HG02973 (cell line): ENCODE measurements at regions not wholly inside any gene's neighbourhood (a gene's known extent, or its start where the extent isn't known, plus 50 kb on each side); places are given as distances from the start of the nearest gene placed in this dataset.

Source experiments
- ATAC-seq: cut with Tn5 transposase; IDR thresholded peaks from one replicate; pipeline ENCODE4 v1.9.1; 2021; ENCODE audit warnings: moderate library complexity; ENCODE audit not compliant: unreplicated experiment

DNA sequence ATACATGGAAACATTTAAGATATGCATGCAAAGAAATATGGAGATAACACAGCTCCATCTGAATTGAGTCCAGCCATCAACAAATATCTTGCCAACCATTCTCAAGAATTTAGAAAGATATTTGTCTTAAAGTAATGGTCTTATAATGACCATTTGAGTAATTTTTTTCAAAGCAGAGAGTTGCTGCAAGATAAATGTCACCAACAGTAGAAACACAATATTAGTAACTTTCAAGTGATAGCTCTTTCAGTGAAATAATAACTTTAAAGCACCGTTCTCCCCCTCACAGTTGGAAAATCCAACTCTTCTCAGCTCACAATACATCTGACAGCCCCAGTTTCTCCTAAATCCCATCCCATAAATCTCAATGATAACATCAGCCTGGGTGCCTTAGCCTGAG is 481.0 kb upstream of the ADAMTS5 start:
- ATAC-seq = no peak

DNA sequence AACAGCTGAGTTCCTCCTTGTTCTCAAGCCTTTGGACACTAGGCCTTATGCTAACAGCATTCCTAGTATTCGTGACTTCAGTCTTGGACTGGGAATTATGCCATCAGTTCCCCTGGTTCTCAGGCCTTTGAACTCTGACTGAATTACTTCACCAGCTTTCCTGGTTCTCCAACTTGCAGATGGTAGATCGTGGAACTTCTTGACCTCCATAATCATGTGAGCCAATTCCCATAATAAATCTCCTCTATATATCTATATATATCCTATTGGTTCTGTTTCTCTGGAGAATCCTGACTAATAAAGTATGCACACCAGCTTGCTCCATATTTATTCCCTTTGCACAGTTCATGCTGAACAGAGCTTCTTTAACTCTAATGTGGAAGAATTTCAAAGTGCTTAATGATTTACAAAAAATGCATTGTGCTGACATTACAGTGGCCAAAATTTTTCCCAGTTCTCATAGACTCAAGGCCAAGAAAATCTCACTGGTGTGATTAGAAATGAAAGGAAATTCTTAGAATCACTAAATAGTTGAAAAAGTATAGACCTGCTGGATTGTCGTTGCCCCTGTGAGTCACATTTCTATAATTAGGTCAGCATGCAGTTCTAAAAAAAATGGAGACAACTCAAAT is 462.9 kb upstream of the ADAMTS5 start:
- no peak for ATAC-seq

DNA sequence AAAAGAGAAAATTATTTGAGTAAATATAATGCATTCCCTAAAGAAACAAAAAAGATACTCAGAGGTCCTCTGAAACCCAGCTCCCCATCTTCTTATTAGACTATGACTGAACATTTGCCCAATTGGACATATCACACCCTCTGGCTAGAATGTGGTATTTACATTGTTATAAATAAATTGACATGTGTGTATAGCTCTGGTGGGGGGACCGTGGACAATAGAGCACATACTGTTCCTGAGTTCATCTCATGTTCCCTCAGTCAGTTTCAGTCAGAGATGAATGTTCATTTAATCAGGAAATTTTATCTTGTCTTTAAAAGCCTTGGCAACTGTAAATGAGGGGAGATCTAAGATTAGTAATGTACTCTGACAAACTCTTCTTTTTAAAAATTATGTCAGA is 459.3 kb upstream of the ADAMTS5 start:
- no peak for ATAC-seq

DNA sequence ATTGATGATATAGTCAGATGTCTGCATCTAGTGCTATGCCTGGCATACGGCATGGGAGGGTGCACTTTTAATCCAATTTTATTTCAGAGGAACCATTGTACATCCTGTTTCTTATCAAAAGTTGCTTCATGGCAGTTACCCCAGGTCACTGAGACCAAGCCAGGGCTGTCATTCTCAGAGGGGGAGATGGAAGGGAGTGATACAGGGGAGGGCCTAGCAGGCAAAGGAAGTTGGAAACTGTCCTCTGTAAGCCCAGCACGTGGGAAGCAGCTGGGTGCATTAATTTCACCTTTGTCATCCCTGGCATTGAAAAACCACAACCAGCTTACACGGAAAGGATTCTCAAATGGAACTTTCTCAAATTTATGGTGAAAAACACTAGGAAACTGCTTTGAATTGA is 458.7 kb upstream of the ADAMTS5 start:
- ATAC-seq = no peak

DNA sequence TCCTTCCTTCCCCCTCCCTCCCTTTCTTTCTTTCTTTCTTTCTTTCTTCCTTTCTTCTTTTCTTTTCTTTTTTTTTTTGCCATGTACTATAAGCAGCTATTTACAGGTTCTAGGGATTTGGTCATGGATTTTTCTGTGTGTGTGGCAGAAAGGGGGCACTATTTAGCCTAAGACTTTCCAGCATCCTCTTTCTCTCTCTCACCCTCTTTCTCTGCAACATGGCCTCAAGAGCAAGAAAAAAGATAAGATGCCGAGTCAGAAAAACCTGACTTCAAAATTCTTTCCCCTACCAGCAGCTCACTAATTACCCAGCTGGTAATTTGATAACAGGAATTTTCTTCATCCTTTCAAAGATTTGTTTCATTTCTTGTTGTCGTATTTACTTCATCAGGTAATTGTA is 458.3 kb upstream of the ADAMTS5 start:
- no peak for ATAC-seq

DNA sequence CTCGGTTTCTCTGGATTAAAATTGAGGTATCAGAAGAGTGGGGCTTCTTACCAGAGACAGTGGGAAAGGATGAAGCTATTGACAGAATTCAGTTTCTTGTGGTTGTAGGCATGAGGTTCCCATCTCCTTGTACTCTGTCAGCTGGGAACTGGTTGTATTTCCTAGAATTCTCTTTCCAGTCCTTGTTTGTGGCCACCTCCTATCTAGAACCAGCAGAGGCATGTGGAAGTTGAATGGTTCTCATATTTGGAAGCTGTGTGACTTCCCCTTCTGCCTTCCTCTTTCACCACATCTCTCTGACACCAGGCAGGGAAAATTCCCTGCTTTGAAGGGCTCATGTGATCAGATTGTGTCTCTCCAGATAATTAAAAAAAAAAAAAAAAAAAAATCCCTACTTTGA is 457.7 kb upstream of the ADAMTS5 start:
- ATAC-seq = no peak

DNA sequence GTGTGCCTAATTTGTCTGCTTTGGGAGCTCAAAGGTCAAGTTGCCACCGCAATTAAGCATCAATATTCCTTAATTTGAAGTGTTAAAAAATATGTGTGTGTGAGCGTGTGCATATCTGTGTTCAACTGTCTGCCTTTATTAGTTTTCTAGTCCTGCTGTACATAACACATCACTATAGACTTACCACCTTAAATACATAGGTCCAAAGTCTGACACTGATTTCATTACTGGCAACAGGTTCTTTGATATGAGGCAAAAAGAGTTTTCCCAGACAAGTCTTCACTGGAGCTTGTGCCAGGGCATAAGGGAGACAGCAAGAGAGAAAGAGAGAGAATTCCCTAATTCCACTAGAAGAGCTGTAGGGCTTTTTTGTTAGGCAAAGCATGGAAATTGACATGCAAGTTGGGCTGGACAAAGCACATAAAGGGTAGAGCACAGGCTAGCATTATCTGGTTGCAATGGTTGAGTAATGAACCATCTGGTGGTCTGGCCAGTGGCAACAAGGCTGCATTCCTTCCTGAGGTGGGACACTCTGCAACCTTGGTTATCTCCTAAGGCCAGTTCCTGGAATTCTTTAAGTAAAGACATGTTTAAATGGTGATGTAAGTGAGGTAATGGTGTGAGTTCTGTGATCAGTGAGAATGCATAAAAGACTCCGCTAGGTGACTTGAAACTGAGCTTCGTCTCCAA is 457.2 kb upstream of the ADAMTS5 start:
- no peak for ATAC-seq

DNA sequence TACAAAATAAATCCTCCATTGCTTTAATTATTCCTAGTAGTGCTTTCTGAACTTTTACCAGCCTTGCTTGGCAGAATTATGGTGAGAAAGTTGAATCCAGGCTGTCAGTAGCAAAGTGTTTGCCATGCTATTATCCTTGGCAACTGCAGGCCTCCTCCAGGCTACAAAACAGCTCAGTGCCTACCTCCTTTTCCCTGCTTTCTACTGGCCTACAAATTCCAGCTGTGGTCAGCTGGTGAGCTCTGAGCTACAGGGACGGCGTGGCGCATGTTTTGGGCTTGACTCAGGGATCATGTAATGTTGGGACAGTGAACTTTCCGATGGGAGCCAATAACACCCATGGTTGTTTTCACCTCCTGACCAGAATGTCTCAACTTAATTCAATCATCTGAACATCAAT is 456.1 kb upstream of the ADAMTS5 start:
- no peak for ATAC-seq

DNA sequence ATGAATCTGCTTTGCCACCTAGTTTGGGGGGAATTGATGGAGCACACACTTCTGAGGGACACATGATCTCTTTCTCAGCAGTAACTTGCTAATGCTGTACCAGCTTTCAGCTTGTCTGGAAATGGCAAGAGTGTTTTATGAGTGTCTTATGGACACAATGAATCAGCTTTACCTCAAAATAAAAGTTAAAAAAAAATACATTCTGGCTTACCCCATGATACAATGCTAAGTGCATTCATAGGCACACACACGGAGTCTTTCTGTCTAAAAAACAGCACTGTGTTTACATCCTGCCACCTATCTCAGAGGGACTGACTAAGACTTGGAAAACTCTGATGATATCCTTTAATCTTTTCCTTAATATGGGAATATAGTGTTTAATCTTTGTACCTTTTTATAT is 455.5 kb upstream of the ADAMTS5 start:
- no peak for ATAC-seq

DNA sequence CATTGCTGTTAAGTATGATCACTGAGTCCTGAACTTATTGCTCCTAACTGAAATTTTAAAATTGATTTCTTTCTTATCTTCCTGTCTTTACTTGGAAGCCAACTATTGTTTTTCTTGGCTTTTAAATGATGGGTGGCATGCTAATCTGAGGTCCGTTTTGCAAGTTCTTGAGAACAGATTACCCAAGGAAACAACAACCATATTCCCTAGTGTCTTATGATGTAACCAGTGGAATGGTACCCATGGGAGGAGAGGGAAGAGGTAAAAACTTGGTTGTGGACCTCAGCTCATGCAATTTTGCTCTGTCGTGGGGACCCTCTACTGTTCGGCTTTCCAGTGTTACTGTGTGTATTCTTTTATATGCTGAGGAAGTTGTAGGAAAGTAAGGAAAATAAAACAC is 454.8 kb upstream of the ADAMTS5 start:
- no peak for ATAC-seq

DNA sequence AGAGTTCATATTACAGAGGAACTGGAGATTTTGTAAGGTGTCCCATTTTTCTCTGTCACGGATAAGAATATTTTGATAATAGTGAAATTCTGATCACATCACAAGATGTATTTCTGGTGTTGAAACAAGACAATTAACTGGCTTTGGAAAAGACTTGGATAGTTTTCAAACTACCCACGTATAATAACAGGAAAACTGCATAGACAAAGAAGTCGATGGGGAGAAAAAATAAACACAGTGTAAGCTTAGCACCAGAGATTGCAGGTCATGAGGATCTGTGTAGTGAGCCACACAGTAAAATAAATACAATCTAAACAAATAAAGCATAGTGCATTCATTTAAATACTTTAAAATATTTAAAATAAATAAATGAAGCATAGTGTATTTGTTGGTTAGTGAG is 452.3 kb upstream of the ADAMTS5 start:
- no peak for ATAC-seq

DNA sequence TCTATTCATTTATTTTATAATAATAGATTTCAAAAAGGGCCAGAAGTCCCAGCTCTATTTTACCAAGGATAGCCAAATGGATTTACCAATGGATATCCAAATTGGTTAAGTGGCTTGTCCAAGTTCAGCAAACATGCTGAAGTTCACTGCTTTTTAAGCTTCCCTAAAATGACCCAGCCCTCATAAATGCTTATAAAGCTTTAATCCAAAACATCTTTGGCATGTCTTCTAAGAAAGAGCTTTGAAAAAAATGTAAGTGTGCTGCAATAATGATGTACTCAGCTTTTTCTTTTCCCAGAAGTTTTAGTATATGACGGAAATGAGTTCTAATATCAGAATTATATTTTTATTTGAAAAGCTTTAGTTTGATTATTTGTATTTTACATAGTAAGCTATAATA is 451.5 kb upstream of the ADAMTS5 start:
- ATAC-seq = no peak

DNA sequence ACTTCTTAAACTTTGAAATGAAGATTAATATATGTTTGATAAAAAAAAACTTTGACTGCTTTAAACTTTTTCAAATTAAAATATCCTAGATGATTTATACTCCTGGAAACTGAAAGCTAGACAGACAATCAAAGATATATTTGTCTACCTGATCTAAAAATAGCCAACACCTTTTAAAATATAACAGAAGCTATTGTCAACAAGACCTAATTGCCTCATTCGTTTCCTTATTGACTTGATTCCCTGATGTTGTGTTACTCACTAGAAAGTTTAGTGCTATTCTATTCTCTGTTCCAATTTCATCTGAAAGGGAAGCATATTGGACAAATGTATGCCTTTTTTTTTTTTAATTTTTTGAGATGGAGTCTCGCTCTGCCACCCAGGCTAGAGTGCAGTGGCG is 445.6 kb upstream of the ADAMTS5 start:
- no peak for ATAC-seq

DNA sequence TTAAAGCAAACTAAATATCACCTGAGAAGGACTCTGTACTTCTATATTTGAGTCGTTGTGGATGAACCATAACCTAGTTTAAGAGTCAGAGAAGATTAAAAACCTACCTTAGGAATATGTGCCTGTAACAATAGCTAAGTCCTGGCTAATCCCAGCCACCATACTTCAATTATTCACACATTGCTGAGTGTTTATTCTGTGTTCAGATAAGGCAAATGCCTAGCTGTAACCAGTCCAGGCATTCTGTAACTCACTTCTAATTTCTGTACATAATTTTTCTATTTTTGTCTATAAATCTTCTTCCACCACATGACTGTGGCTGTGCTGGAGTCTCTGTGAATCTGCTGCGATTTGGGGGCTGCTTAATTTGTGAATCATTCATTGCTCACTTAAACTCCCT is 441.9 kb upstream of the ADAMTS5 start:
- no peak for ATAC-seq

DNA sequence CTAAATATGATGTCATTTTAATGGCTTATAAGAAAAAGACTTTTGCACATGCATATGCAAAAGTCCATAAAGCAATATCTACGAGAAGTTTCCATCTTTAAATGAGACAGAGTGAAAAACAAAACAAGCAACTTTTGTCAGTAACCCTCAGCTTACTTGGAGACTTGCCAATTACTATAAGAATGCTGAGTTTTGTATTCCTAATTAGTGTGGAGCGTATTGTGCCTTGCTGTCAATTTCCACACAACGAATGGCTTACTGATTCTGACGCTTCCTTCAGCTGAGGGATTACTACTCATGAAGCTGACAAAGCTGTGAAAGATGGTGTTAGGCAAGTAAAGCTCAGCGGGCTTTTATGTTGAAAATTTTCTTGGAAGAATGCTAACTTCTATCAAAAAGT is 440.4 kb upstream of the ADAMTS5 start:
- ATAC-seq = no peak

DNA sequence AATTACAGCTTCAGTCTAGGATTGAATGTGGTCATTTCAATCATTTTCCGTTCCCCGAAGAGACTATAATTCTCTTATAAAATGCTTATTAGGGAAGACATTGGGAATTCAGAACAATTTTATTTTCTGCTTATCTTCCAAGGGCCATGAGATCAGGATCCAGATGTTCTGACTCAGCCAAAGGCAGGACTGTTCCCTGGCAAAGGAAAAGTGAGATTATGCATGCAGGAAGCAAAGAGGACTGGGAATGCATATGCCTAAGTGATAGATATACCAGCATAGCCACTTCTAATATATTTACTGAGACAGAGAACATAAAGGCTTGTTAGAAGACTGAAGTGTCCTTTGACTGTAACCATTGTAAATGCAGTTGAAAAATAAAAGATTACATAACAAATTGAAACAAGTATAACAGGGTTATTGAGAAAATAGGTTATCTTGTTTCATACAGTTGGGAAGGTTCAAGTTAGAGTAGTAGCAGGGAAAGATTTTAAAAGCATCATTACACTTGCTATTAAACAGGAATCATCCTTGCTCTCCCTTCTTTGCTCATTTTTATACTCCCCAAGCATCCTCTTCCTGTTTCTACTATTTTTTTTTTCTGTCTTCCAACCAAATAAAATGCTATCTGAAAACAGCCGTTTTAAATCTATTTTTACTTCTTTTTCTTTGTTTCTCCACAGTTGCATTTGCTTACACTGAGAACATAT is 439.6 kb upstream of the ADAMTS5 start:
- no peak for ATAC-seq

DNA sequence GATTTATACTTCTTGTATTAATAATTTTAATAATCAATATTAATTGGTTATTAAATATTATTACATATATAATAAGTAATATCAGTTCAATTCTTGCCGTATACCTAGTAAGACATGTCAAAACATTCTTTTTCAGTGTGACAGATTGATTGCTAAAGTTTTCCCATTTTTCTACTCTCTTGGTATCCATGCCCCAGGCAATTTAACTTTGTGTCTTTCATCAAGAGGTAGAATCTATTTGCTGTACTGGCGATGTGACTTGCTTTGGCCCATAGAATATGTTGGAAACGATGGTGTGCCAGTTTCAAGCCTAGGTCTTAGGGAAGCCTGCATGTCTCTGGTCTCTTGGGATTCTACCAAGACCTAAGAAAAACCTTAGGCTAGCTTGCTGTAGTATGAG is 436.1 kb upstream of the ADAMTS5 start:
- no peak for ATAC-seq

DNA sequence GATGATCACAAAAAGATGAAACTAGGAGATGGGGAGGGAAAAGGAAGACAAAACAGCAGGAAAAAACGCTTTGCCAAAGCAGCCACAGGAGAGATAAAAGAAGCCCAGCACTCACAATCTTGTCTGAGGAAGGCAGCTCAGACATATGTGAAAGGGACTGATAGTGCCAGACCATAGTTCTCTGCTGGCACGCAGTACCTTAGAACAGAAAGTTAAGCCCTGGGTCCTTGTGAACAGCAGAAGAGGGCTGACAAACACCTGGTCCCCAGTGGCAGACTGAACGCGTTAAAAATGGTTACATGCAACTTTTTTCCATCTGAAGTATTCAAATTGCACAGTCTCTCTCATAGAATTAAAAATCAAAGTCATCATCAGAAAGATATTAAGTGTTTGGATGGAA is 433.2 kb upstream of the ADAMTS5 start:
- no peak for ATAC-seq

DNA sequence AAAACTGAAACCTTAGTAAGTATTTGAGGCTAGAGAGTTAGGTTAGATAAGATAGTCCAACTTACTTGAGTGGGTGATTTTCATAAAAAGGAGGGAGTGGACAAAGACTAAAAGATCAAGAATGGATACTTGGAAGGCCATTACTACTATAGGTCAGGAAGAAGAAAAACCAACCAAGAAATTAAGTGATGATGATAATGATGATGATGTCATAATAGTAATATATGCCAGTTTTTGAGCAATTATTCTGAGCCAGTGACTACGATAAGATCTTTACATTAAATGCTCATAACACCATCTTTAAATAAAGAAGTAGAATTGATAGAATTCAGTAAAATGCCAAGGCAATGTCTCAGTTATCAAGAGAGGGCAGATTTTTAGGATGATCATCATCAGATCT is 430.7 kb upstream of the ADAMTS5 start:
- ATAC-seq = no peak

DNA sequence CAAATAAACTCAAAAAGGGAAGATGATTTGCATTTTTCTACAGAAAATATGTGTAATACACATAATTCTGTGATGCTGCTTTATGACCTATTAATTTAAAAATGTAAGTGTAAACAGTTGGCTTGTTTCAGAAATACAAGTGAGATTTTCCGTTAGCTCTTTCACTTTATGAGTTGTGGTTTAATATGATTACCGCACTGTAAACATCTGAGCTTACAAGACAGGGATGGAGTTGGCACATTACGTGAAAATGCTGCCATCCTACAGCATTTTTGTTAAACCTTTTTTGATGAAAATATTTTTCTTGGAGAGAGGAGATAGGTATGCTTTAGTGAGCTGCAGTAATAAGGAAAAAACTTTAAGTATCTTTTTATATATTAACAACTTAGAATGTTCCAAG is 426.8 kb upstream of the ADAMTS5 start:
- ATAC-seq = no peak

DNA sequence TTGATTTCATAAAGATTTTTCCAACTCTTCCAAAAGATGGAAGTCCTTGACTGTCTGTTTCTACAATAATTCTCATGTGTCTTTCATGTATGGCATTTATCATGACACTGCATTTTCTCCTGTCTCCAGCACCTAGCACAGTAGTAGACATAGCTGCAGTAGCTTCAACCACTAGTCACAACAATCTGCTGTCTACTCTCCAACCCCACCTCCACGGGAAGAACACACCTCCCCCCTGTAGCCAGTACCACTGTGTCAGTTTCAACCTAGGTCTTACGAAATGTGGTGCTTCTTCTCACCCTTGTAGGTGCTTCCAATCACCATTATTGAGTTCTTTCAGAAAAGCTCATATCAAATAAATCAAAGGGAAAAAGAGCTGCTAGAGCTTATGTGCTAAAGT is 425.1 kb upstream of the ADAMTS5 start:
- ATAC-seq = no peak

DNA sequence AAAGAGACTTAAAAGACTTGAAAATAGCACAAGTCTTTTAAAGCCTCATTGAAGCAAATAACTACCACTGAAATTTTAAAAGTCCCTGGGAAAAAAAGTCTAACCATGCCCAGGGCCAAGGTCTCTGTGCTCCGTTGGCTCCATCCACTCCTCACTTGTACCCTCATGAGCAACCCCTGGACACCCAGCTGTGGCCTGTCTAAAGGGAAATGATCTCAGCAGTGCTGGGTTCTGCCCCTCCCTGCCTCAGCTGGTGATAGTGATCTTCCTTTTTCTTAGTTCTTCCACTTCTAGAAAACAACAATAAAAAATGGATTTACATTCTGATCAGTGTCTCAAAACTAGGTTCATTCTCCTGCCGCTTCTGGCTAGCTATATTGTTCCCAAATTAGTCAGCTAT is 423.5 kb upstream of the ADAMTS5 start:
- ATAC-seq = no peak

DNA sequence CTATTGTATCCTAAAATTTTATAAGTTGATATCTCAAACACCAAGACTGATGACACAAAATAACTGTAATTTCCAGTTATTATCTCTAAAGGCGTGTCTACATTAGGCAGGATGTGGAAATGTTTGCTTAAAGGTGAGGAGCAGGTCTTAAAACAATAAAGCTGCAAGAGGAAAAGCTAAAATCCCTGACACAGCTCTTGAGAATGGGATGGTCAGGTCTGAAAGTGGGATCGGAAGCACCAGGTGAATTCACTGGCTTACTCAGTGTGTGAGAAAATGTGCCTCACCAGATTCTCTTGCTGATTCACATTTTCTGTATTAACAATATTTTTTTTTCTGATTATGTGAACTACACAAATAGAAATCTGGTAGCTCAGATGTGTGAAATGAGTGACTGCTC is 421.9 kb upstream of the ADAMTS5 start:
- no peak for ATAC-seq
